Stimulated activated CD8-positive, alpha-beta memory T cell treated with anti-CD3 and anti-CD28 coated beads, Interleukin-7, amount 100 ng/mL, for 48 hours (primary cell): ENCODE measurements at regions not wholly inside any gene's neighbourhood (a gene's known extent, or its start where the extent isn't known, plus 50 kb on each side); places are given as distances from the start of the nearest gene placed in this dataset.

Source experiments
- DNase-seq, 2 donors: peaks; one replicate each; pipeline ENCODE4 v3.0.0-alpha.2; 2020; ENCODE audit warnings: low read depth in 1 of 2; ENCODE audit errors: extremely low read depth in 1 of 2

- no peak for DNase-seq
These were observed 131.7 kb upstream of the COL21A1 start for GRCh38 chr6:56378966-56379585.

- no peak for DNase-seq
These were observed 131.1 kb upstream of the COL21A1 start for GRCh38 chr6:56378507-56378906.

GRCh38 chr6:56377295-56377694 is 129.9 kb upstream of the COL21A1 start:
- no peak for DNase-seq

- DNase-seq, result no peak
These were observed 128.4 kb upstream of the COL21A1 start for GRCh38 chr6:56375806-56376205.

- no peak for DNase-seq
These were observed 127.5 kb upstream of the COL21A1 start for GRCh38 chr6:56374841-56375369.

GRCh38 chr6:56372406-56372995 is 125.1 kb upstream of the COL21A1 start:
- no peak for DNase-seq

GRCh38 chr6:56370561-56371211 is 123.3 kb upstream of the COL21A1 start:
- no peak for DNase-seq

GRCh38 chr6:56370127-56370540 is 122.8 kb upstream of the COL21A1 start:
- DNase-seq, result no peak

GRCh38 chr6:56368491-56368890 is 121.1 kb upstream of the COL21A1 start:
- DNase-seq, result no peak

- no peak for DNase-seq
These were observed 118.9 kb upstream of the COL21A1 start for GRCh38 chr6:56366141-56366852.

- no peak for DNase-seq
These were observed 117.5 kb upstream of the COL21A1 start for GRCh38 chr6:56364827-56365339.

- DNase-seq, result no peak
These were observed 117.0 kb upstream of the COL21A1 start for GRCh38 chr6:56364431-56364826.

GRCh38 chr6:56363796-56364430 is 116.5 kb upstream of the COL21A1 start:
- no peak for DNase-seq

- DNase-seq, result no peak
These were observed 114.4 kb upstream of the COL21A1 start for GRCh38 chr6:56361812-56362211.

GRCh38 chr6:56359201-56359899 is 112.0 kb upstream of the COL21A1 start:
- DNase-seq, result peak in 1 of 2 donors; percentile 16

- no peak for DNase-seq
These were observed 110.4 kb upstream of the COL21A1 start for GRCh38 chr6:56357616-56358373.

GRCh38 chr6:56356426-56356825 is 109.0 kb upstream of the COL21A1 start:
- no peak for DNase-seq

- no peak for DNase-seq
These were observed 106.5 kb upstream of the COL21A1 start for GRCh38 chr6:56353860-56354259.

GRCh38 chr6:56350628-56351260 is 103.4 kb upstream of the COL21A1 start:
- no peak for DNase-seq
